AG04450 (cell line): ENCODE measurements at regions not wholly inside any gene's neighbourhood (a gene's known extent, or its start where the extent isn't known, plus 50 kb on each side); places are given as distances from the start of the nearest gene placed in this dataset.

Experiments
- CTCF ChIA-PET: fragments of 300-600, 350-600 bp; formaldehyde crosslinking; extraction: SDS; loops from one replicate; lab custom pipeline; 2022; ENCODE audit warnings: antibody characterized with exemption, inconsistent platforms; lab: Charles Lee
- POLR2A ChIA-PET: fragments of 350-600 bp; formaldehyde crosslinking; extraction: SDS; loops from one replicate; lab custom pipeline; 2021; ENCODE audit warnings: antibody characterized with exemption, inconsistent platforms; lab: Yijun Ruan, JAX
- DNase-seq: peaks from one replicate; pipeline ENCODE4 v3.0.0-alpha.2; 2011; ENCODE audit warnings: low read depth, low spot score
- H3K27ac ChIP-seq: one replicate; pipeline ENCODE4 v1.5.1; 2012; ENCODE audit warnings: low read depth, low read length, control low read depth
- H3K27me3 ChIP-seq: one replicate; pipeline ENCODE4 v1.6.0; 2012; ENCODE audit warnings: low read length; ENCODE audit not compliant: control insufficient read depth, insufficient read depth
- H3K4me3 ChIP-seq: 2 replicates; pipeline ENCODE4 v1.5.1; 2011; ENCODE audit warnings: mild to moderate bottlenecking, low read depth, low read length, control low read depth
- H3K9me3 ChIP-seq: 2 replicates; pipeline ENCODE4 v1.5.1; 2012; ENCODE audit warnings: low read length; ENCODE audit not compliant: control insufficient read depth, insufficient read depth
- CTCF ChIP-seq: IDR thresholded peaks from 2 replicates; pipeline ENCODE4 v1.5.1; 2011; ENCODE audit warnings: low read depth, low read length, control low read depth, inconsistent platforms

GRCh38 chr4:11281720-11282119 lies 147.0 kb downstream of the HS3ST1 start:
- H3K4me3 ChIP-seq = no peak overlapping the region
- no peak for TF ChIP-seq CTCF
- ChIA-PET CTCF (no interaction called here), POLR2A (no interaction called here)
- no peak for DNase-seq
- peaks cover 4% of the 10 kb centered on the region; the same call in 1 of the 2 replicates for H3K9me3 ChIP-seq
- H3K27ac ChIP-seq = no peak overlapping the region
- no peaks in the 10 kb centered on the region for H3K27me3 ChIP-seq

- Histone ChIP-seq H3K4me3 (no peak overlapping the region), H3K27ac (no peak overlapping the region), H3K27me3 (no peaks in the 10 kb centered on the region), H3K9me3 (no peaks in the 10 kb centered on the region; the same call in 1 of the 2 replicates)
- TF ChIP-seq CTCF = no peak
- DNase-seq = no peak
- ChIA-PET CTCF (no interaction called here), POLR2A (no interaction called here)
Observed at GRCh38 chr4:11271263-11271662, 157.4 kb downstream of the HS3ST1 start.

DNA sequence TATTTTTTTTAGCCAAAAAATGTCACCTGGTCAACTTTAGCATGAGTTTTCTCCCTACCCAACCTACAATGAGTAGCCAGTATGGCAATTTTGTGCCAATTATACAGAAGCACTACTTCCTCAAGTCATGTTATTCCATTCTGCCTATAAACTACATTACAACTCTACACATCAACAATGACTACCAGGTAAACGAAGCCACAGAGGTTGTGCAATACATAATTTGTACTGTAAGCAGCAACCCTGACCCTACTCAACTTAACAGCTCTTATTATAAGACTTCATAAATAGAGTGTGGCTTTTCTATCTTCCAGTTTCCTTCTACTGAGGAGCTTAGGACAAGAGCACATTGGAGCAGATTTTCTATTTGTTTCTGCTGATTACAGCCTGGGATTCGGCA lies 160.5 kb downstream of the HS3ST1 start:
- H3K4me3 ChIP-seq = no peak overlapping the region
- no peak for TF ChIP-seq CTCF
- CTCF ChIA-PET = no interaction called here
- H3K27me3 ChIP-seq = no peaks in the 10 kb centered on the region
- POLR2A ChIA-PET = no interaction called here
- H3K9me3 ChIP-seq = no peaks in the 10 kb centered on the region; the same call in 1 of the 2 replicates
- no peak overlapping the region for H3K27ac ChIP-seq
- no peak for DNase-seq

- ChIA-PET POLR2A (no interaction called here), CTCF (no interaction called here)
- no peak for DNase-seq
- Histone ChIP-seq H3K27ac (no peak overlapping the region), H3K4me3 (no peak overlapping the region), H3K27me3 (no peaks in the 10 kb centered on the region), H3K9me3 (peaks cover 4% of the 10 kb centered on the region; the same call in 1 of the 2 replicates)
- no peak for TF ChIP-seq CTCF
Observed at GRCh38 chr4:11264841-11265240, 163.9 kb downstream of the HS3ST1 start.

DNA sequence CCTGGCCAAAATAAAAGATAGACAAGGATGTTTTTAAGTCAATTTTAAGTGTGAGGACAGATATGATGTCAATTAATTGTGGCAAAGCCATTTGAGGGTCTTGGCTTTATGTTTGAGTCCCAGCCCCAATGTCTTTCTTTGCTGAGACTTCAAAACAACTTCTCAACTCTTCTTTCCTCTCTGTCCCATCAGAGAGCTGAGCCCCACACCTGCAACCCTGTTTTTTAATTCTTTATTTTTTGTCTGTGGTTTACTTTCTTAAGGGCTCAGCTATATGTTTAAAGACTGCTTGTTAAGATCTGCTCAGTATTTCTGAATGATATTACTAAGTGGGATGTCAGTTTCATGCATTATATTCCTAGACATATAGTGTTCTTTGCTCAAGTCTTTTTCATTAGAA lies 164.3 kb downstream of the HS3ST1 start:
- ChIA-PET CTCF (no interaction called here), POLR2A (no interaction called here)
- Histone ChIP-seq H3K27me3 (no peaks in the 10 kb centered on the region), H3K4me3 (no peak overlapping the region), H3K27ac (no peak overlapping the region), H3K9me3 (peaks cover 4% of the 10 kb centered on the region; the same call in 1 of the 2 replicates)
- TF ChIP-seq CTCF = no peak
- no peak for DNase-seq
